Lower leg skin (tissue), 3 donors: ENCODE measurements at regions not wholly inside any gene's neighbourhood (a gene's known extent, or its start where the extent isn't known, plus 50 kb on each side); places are given as distances from the start of the nearest gene placed in this dataset.

Experiments used
- POLR2A ChIP-seq, 2 donors: fragments of 450-650 bp; IDR thresholded peaks; one replicate each; pipeline ENCODE4 v1.6.1; 2016 to 2017; ENCODE audit warnings: antibody characterized with exemption in 2 of 2, mild to moderate bottlenecking in 1 of 2, moderate library complexity in 1 of 2
- TF ChIP-seq, protein P1 (sequence below), 3 donors: fragments of 450-650 bp; IDR thresholded peaks; one replicate each; pipeline ENCODE4 v1.5.1; 2016; ENCODE audit warnings: antibody characterized with exemption in 3 of 3, mild to moderate bottlenecking in 3 of 3, moderate library complexity in 2 of 3

DNA sequence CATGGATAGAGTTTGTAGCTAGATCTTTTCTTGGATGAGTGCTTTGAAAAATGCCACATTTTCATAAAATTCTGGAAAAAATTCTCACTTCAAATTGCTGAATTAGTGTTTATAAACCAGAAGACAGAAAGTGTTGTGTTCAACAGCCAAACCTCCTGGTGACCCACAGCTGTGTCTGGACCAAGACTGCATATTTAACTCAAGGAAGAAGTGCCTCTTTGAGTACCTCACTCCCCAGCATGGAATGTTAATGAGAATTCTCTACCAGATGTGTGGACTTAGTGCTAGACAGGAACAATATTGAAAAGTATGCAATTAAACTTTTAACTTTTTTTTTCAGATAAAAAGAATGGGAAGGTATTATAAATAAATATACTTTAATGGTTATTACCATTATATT lies 609.3 kb downstream of the COL12A1 start:
- TF ChIP-seq, protein P1, sequence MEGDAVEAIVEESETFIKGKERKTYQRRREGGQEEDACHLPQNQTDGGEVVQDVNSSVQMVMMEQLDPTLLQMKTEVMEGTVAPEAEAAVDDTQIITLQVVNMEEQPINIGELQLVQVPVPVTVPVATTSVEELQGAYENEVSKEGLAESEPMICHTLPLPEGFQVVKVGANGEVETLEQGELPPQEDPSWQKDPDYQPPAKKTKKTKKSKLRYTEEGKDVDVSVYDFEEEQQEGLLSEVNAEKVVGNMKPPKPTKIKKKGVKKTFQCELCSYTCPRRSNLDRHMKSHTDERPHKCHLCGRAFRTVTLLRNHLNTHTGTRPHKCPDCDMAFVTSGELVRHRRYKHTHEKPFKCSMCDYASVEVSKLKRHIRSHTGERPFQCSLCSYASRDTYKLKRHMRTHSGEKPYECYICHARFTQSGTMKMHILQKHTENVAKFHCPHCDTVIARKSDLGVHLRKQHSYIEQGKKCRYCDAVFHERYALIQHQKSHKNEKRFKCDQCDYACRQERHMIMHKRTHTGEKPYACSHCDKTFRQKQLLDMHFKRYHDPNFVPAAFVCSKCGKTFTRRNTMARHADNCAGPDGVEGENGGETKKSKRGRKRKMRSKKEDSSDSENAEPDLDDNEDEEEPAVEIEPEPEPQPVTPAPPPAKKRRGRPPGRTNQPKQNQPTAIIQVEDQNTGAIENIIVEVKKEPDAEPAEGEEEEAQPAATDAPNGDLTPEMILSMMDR (IDR thresholded peaks at IDR 0.05) = no peak
- no peak for TF ChIP-seq POLR2A (IDR thresholded peaks at IDR 0.05)
